KMS-11 (cell line): ENCODE measurements at regions not wholly inside any gene's neighbourhood (a gene's known extent, or its start where the extent isn't known, plus 50 kb on each side); places are given as distances from the start of the nearest gene placed in this dataset.

Experiments
- H2AFZ ChIP-seq: fragments of 200-600 bp; sonication (generic); 2 replicates; pipeline ENCODE4 v1.6.1; 2016; ENCODE audit warnings: antibody characterized with exemption, mixed run types, low read depth
- H3K27ac ChIP-seq: fragments of 200-600 bp; sonication (generic); 2 replicates; pipeline ENCODE4 v1.6.1; 2016; ENCODE audit warnings: mild to moderate bottlenecking, mixed run types
- H3K27me3 ChIP-seq: fragments of 200-600 bp; sonication (generic); 2 replicates; pipeline ENCODE4 v1.6.1; 2017; ENCODE audit warnings: mild to moderate bottlenecking, low read depth, mixed run types, moderate library complexity; ENCODE audit not compliant: insufficient read depth
- H3K36me3 ChIP-seq: fragments of 200-600 bp; sonication (generic); 2 replicates; pipeline ENCODE4 v1.6.1; 2017; ENCODE audit warnings: mild to moderate bottlenecking, mixed run types; ENCODE audit not compliant: insufficient read depth
- H3K4me1 ChIP-seq: fragments of 200-600 bp; sonication (generic); 2 replicates; pipeline ENCODE4 v1.6.1; 2016; ENCODE audit warnings: mild to moderate bottlenecking, low read depth, mixed run types; ENCODE audit not compliant: poor library complexity, severe bottlenecking
- H3K4me2 ChIP-seq: fragments of 200-600 bp; sonication (generic); 2 replicates; pipeline ENCODE4 v1.7.0; 2016; ENCODE audit warnings: mild to moderate bottlenecking, mixed run types
- H3K4me3 ChIP-seq: fragments of 200-600 bp; sonication (generic); IDR thresholded peaks from 2 replicates; pipeline ENCODE4 v1.6.1; 2017; ENCODE audit warnings: low read depth, low read length, mixed read lengths; ENCODE audit not compliant: insufficient read depth
- H3K79me2 ChIP-seq: fragments of 200-600 bp; sonication (generic); 2 replicates; pipeline ENCODE4 v1.6.1; 2016; ENCODE audit warnings: low read depth, mixed run types; ENCODE audit not compliant: insufficient read depth
- H3K9ac ChIP-seq: fragments of 200-600 bp; sonication (generic); 2 replicates; pipeline ENCODE4 v1.6.1; 2016; ENCODE audit warnings: mild to moderate bottlenecking, mixed run types
- H4K20me1 ChIP-seq: fragments of 200-600 bp; sonication (generic); 2 replicates; pipeline ENCODE4 v1.6.1; 2016; ENCODE audit warnings: mild to moderate bottlenecking, mixed run types; ENCODE audit not compliant: insufficient read depth
- CTCF ChIP-seq: fragments of 200-600 bp; sonication (generic); conservative IDR thresholded peaks from 2 replicates; pipeline ENCODE4 v1.6.1; 2017; ENCODE audit warnings: low read depth, mild to moderate bottlenecking, antibody characterized with exemption, low read length, moderate library complexity, mixed read lengths

DNA sequence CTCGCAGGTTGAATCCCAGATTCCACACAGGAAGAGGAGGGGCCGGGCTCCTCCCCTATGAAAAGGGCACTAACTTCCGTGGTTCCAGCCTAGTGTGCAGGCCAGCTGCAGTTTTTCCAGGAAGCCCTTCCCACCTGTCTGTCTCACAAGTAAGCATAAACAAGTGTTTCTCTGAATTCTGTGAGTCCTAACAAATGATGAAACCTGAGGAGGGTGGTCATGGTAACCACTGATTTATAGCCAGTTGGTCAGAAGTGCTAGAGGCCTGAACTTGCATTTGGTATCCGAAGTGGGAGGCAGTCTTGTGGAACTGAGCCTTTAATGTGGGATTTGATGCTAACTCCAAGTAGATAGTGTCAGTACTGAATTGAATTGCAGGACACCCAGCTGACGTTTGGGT lies 54.7 kb upstream of the STEAP4 start:
- Histone ChIP-seq H3K36me3 (no peaks in the 10 kb centered on the region), H3K27me3 (no peaks in the 10 kb centered on the region), H3K4me1 (no peaks in the 10 kb centered on the region), H3K4me3 (no peak overlapping the region), H2AFZ (no peak overlapping the region), H4K20me1 (no peaks in the 10 kb centered on the region), H3K4me2 (no peak overlapping the region), H3K9ac (no peak overlapping the region), H3K79me2 (no peaks in the 10 kb centered on the region), H3K27ac (no peak overlapping the region)
- no peak for TF ChIP-seq CTCF

DNA sequence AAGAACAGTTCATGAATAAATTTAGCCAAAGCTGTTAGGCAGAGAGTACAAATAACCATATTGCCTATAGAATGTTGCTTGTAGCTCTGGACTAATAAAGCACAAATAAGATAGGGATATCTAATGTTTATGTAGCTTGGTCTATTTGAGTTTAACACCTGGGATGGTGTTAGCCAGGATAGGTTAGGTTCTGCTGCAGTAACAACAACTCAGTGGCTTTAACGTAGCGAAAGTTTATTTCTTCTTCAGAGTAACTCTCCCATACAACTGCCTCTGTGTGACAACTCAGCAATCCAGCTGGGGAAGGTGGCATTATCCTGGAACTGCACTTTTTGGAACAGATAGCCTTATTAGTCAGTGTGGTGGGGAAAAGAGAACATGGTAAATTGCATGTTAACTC lies 52.2 kb upstream of the STEAP4 start:
- Histone ChIP-seq H3K4me3 (no peak overlapping the region), H3K4me2 (no peak overlapping the region), H4K20me1 (no peaks in the 10 kb centered on the region), H3K4me1 (no peaks in the 10 kb centered on the region), H3K27me3 (no peaks in the 10 kb centered on the region), H3K36me3 (no peaks in the 10 kb centered on the region), H3K9ac (no peak overlapping the region), H2AFZ (no peak overlapping the region), H3K79me2 (no peaks in the 10 kb centered on the region), H3K27ac (no peak overlapping the region)
- no peak for TF ChIP-seq CTCF

GRCh38 chr7:88358526-88358838 lies 51.8 kb upstream of the STEAP4 start:
- no peak overlapping the region for H3K27ac ChIP-seq
- no peaks in the 10 kb centered on the region for H4K20me1 ChIP-seq
- no peak overlapping the region for H3K4me2 ChIP-seq
- TF ChIP-seq CTCF: 0 out of 2 replicates have a peak, but pooled peaks have one; percentile 2
- no peak overlapping the region for H3K4me3 ChIP-seq
- H3K9ac ChIP-seq: no peak overlapping the region
- no peak overlapping the region for H2AFZ ChIP-seq
- H3K4me1 ChIP-seq: no peaks in the 10 kb centered on the region
- H3K79me2 ChIP-seq: no peaks in the 10 kb centered on the region
- H3K36me3 ChIP-seq: no peaks in the 10 kb centered on the region
- H3K27me3 ChIP-seq: no peaks in the 10 kb centered on the region

DNA sequence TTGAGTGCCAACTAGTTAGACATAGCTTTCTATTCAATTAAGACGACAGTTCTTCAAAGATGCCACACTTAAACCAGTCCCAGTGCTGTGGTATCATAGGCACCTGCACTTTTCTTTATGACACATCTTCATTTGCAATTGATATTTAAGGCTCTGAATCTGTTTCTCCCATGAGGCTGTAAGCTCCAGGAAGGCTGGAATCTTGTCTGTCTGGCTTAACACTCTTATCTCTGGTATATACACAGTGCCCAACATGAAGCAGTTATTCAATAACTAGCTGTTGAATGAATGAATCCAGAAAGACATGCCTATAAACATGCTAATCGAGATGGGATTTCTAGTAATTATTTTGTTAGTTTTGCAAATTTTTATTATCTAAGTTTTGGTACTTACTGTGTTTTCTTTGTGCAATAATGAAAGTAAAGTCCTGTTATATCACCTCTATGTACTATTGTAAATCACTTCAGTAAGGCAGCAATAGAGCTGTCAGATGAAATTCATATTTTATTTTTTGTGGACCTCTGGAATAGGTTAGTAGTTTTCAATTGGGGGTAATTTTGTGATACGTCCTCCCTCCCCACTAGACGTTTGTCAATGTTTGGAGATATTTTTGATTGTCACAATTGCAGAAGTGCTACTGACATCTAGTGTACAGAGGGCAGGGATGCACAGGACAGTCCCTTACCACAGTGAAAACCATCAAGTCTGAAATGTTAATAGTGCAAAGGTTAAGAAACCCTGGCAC lies 51.3 kb upstream of the STEAP4 start:
- Histone ChIP-seq H4K20me1 (no peaks in the 10 kb centered on the region), H3K9ac (no peak overlapping the region), H3K4me2 (no peak overlapping the region), H3K4me1 (no peaks in the 10 kb centered on the region), H3K27ac (no peak overlapping the region), H3K4me3 (no peak overlapping the region), H3K79me2 (no peaks in the 10 kb centered on the region), H3K27me3 (no peaks in the 10 kb centered on the region), H3K36me3 (no peaks in the 10 kb centered on the region), H2AFZ (no peak overlapping the region)
- peak; percentile 56 for TF ChIP-seq CTCF
